ENCODE measurements at regions not wholly inside any gene's neighbourhood (a gene's known extent, or its start where the extent isn't known, plus 50 kb on each side); places are given as distances from the start of the nearest gene placed in this dataset.

- TF ChIP-seq POLR2A (IDR thresholded peaks at IDR 0.05) = no peak
- TF ChIP-seq, protein P1, sequence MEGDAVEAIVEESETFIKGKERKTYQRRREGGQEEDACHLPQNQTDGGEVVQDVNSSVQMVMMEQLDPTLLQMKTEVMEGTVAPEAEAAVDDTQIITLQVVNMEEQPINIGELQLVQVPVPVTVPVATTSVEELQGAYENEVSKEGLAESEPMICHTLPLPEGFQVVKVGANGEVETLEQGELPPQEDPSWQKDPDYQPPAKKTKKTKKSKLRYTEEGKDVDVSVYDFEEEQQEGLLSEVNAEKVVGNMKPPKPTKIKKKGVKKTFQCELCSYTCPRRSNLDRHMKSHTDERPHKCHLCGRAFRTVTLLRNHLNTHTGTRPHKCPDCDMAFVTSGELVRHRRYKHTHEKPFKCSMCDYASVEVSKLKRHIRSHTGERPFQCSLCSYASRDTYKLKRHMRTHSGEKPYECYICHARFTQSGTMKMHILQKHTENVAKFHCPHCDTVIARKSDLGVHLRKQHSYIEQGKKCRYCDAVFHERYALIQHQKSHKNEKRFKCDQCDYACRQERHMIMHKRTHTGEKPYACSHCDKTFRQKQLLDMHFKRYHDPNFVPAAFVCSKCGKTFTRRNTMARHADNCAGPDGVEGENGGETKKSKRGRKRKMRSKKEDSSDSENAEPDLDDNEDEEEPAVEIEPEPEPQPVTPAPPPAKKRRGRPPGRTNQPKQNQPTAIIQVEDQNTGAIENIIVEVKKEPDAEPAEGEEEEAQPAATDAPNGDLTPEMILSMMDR (IDR thresholded peaks at IDR 0.05) = no peak
Measured at GRCh38 chr1:221294242-221294641, 415.0 kb downstream of the HLX start.

Measured in Peyer's patch (tissue), 4 donors.